Hepatocyte (in vitro differentiated cells): ENCODE measurements at regions not wholly inside any gene's neighbourhood (a gene's known extent, or its start where the extent isn't known, plus 50 kb on each side); places are given as distances from the start of the nearest gene placed in this dataset.

Experiments
- DNase-seq: peaks from one replicate; pipeline ENCODE4 v3.0.0-alpha.2; 2016; ENCODE audit warnings: low spot score
- H2AFZ ChIP-seq: fragments of 200-600 bp; sonication (generic); 2 replicates; pipeline ENCODE4 v1.6.0; 2016; ENCODE audit warnings: antibody characterized with exemption, mild to moderate bottlenecking
- H3K27ac ChIP-seq: fragments of 200-600 bp; sonication (generic); 2 replicates; pipeline ENCODE4 v1.5.1; 2016; ENCODE audit warnings: mild to moderate bottlenecking
- H3K27me3 ChIP-seq: fragments of 200-600 bp; sonication (generic); 2 replicates; pipeline ENCODE4 v1.6.1; 2016
- H3K36me3 ChIP-seq: fragments of 200-600 bp; sonication (generic); replicated peaks from 2 replicates; pipeline ENCODE4 v1.5.1; 2016; ENCODE audit warnings: low read depth; ENCODE audit not compliant: insufficient read depth
- H3K4me1 ChIP-seq: fragments of 200-600 bp; sonication (generic); 2 replicates; pipeline ENCODE4 v1.5.1; 2016; ENCODE audit warnings: mild to moderate bottlenecking, moderate library complexity; ENCODE audit not compliant: insufficient read depth
- H3K4me2 ChIP-seq: fragments of 200-600 bp; sonication (generic); 2 replicates; pipeline ENCODE4 v1.6.0; 2016
- H3K4me3 ChIP-seq: fragments of 200-600 bp; sonication (generic); 2 replicates; pipeline ENCODE4 v1.5.1; 2016; ENCODE audit warnings: mild to moderate bottlenecking
- H3K79me2 ChIP-seq: fragments of 200-600 bp; sonication (generic); 2 replicates; pipeline ENCODE4 v1.6.0; 2017; ENCODE audit warnings: mild to moderate bottlenecking
- H3K9me2 ChIP-seq: fragments of 200-600 bp; sonication (generic); replicated peaks from 2 replicates; pipeline ENCODE4 v1.6.0; 2017; ENCODE audit warnings: mild to moderate bottlenecking; ENCODE audit not compliant: insufficient read depth
- H3K9me3 ChIP-seq: fragments of 200-600 bp; sonication (generic); 2 replicates; pipeline ENCODE4 v1.5.1; 2016; ENCODE audit warnings: low read depth, mild to moderate bottlenecking
- H4K20me1 ChIP-seq: fragments of 200-600 bp; sonication (generic); 2 replicates; pipeline ENCODE4 v1.6.0; 2016; ENCODE audit warnings: mild to moderate bottlenecking; ENCODE audit not compliant: insufficient read depth, poor library complexity, severe bottlenecking
- CTCF ChIP-seq: fragments of 200-600 bp; sonication (generic); IDR thresholded peaks from 2 replicates; pipeline ENCODE4 v1.5.1; 2016; ENCODE audit warnings: antibody characterized with exemption, mild to moderate bottlenecking; ENCODE audit not compliant: poor library complexity
- EZH2 ChIP-seq: fragments of 200-600 bp; sonication (generic); IDR thresholded peaks from 2 replicates; pipeline ENCODE4 v1.6.1; 2016; ENCODE audit warnings: antibody characterized with exemption, mild to moderate bottlenecking, borderline replicate concordance
- EZH2phosphoT487 ChIP-seq: fragments of 200-600 bp; sonication (generic); IDR thresholded peaks from one replicate; pipeline ENCODE4 v1.6.1; 2018; ENCODE audit warnings: antibody characterized with exemption, mild to moderate bottlenecking, low read depth, moderate library complexity; ENCODE audit not compliant: unreplicated experiment, severe bottlenecking
- WGBS: methylation state at CpG from one replicate; pipeline ENCODE4 v1.1.6; 2016; ENCODE audit warnings: low lambda C conversion rate; ENCODE audit errors: missing lambda C conversion rate; 5-methylcytosine and 5-hydroxymethylcytosine counted together

- no peak overlapping the region for H3K27ac ChIP-seq
- no peaks in the 10 kb centered on the region for H3K9me2 ChIP-seq
- H4K20me1 ChIP-seq: no peaks in the 10 kb centered on the region
- no peaks in the 10 kb centered on the region for H3K27me3 ChIP-seq
- H3K4me3 ChIP-seq: no peak overlapping the region
- 79% methylated on average over 1 of the region's 1 CpG for WGBS
- no peaks in the 10 kb centered on the region for H3K36me3 ChIP-seq
- no peaks in the 10 kb centered on the region for H3K4me1 ChIP-seq
- H3K79me2 ChIP-seq: no peaks in the 10 kb centered on the region
- no peak overlapping the region for H3K4me2 ChIP-seq
- DNase-seq: no peak
- no peak for TF ChIP-seq EZH2
- TF ChIP-seq CTCF: no peak
- TF ChIP-seq EZH2phosphoT487: no peak
- no peaks in the 10 kb centered on the region for H3K9me3 ChIP-seq
- H2AFZ ChIP-seq: no peak overlapping the region
Measured at GRCh38 chr2:150066490-150066889, 421.0 kb downstream of the RND3 start.

DNA sequence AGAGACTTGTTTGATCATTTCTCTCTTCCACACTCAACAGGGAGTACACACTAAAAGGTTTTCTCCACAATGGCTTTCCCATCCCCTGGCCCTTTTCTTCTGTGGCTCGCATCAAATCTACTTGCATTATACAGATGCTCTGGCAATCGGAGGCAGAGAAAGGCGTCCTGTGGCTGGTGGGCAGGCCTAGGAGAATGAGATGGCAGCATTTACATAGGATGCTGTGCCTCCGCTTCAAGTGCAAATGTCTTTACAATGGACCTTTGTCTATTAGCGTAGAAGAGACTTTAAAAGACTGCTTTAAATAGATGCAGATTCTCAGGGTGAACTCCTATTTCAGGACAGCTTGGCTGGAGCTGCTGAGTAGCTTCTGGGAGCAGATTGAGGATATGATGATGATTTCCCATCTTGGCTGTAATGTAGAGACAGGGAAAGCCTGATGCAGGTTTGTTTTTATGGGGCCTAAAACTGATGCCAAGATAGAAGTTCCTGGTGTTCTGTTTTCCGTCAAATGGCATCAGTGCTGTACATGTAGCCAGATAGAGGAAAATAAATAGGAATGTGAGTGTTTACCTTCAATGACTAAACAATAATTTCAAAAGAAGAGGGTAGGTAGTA, 423.4 kb downstream of the RND3 start:
- H3K36me3 ChIP-seq: no peaks in the 10 kb centered on the region
- no peak overlapping the region for H2AFZ ChIP-seq
- no peaks in the 10 kb centered on the region for H4K20me1 ChIP-seq
- no peak for TF ChIP-seq CTCF
- TF ChIP-seq EZH2: no peak
- TF ChIP-seq EZH2phosphoT487: no peak
- H3K9me2 ChIP-seq: no peaks in the 10 kb centered on the region
- H3K9me3 ChIP-seq: no peaks in the 10 kb centered on the region
- no peaks in the 10 kb centered on the region for H3K4me1 ChIP-seq
- H3K27me3 ChIP-seq: no peaks in the 10 kb centered on the region
- no peak for DNase-seq
- H3K4me2 ChIP-seq: no peak overlapping the region
- H3K27ac ChIP-seq: no peak overlapping the region
- WGBS: 84% methylated on average over 6 of the region's 6 CpGs
- no peaks in the 10 kb centered on the region for H3K79me2 ChIP-seq
- no peak overlapping the region for H3K4me3 ChIP-seq

- H3K27me3 ChIP-seq: no peaks in the 10 kb centered on the region
- no peak for DNase-seq
- 93% methylated on average over 2 of the region's 2 CpGs for WGBS
- no peaks in the 10 kb centered on the region for H4K20me1 ChIP-seq
- no peaks in the 10 kb centered on the region for H3K9me3 ChIP-seq
- H3K4me1 ChIP-seq: no peaks in the 10 kb centered on the region
- no peak for TF ChIP-seq EZH2phosphoT487
- no peak for TF ChIP-seq EZH2
- TF ChIP-seq CTCF: no peak
- H3K79me2 ChIP-seq: no peaks in the 10 kb centered on the region
- H2AFZ ChIP-seq: no peak overlapping the region
- no peak overlapping the region for H3K4me3 ChIP-seq
- H3K36me3 ChIP-seq: no peaks in the 10 kb centered on the region
- no peaks in the 10 kb centered on the region for H3K9me2 ChIP-seq
- no peak overlapping the region for H3K27ac ChIP-seq
- H3K4me2 ChIP-seq: no peak overlapping the region
Measured at GRCh38 chr2:150063432-150063889, 424.0 kb downstream of the RND3 start.

DNA sequence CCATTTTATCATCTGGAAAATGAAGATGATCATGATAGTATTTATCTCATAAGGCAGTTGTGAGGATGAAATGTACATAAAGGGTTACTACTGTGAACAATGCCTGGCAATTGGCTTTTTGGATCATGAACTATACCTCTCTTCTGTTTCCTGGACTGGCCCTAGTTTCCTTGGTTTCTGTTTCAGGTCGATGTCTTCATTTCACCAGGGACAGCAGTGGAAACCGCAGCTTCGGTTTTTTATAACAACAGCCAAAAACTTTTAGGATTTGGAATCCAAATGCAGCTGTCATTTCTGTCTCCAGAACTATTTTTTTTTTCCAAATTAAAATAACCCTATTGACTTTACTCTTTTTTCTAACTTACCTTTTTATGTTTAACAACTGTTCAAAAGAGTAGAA, 425.1 kb downstream of the RND3 start:
- TF ChIP-seq CTCF (no peak), EZH2phosphoT487 (no peak), EZH2 (no peak)
- Histone ChIP-seq H3K4me3 (no peak overlapping the region), H3K27me3 (no peaks in the 10 kb centered on the region), H3K9me2 (no peaks in the 10 kb centered on the region), H3K79me2 (no peaks in the 10 kb centered on the region), H4K20me1 (no peaks in the 10 kb centered on the region), H3K36me3 (no peaks in the 10 kb centered on the region), H3K9me3 (no peaks in the 10 kb centered on the region), H3K4me2 (no peak overlapping the region), H2AFZ (no peak overlapping the region), H3K4me1 (no peaks in the 10 kb centered on the region), H3K27ac (no peak overlapping the region)
- 91% methylated on average over 3 of the region's 3 CpGs for WGBS
- DNase-seq: no peak
